Psoas muscle (tissue), 7 donors: ENCODE measurements at regions not wholly inside any gene's neighbourhood (a gene's known extent, or its start where the extent isn't known, plus 50 kb on each side); places are given as distances from the start of the nearest gene placed in this dataset.

Experiments
- ATAC-seq, 4 donors: fragments of 200-7000 bp; cut with Tn5 transposase; one replicate each; pipeline ENCODE4 v1.9.1; 2020; ENCODE audit warnings: moderate library complexity in 3 of 4, mild to moderate bottlenecking in 2 of 4
- DNase-seq, 2 donors: peaks; one replicate each; pipeline ENCODE4 v3.0.0-alpha.2; 2020
- H3K27ac ChIP-seq: fragments of 200-600 bp; one replicate; pipeline ENCODE4 v1.8.0; 2022
- H3K27me3 ChIP-seq, 3 donors: fragments of 200-600 bp in 1 of 3; one replicate each; pipeline versions ENCODE4 v1.6.1 to v1.8.0; 2013 to 2022; ENCODE audit warnings: low read length in 2 of 3, mild to moderate bottlenecking in 2 of 3, moderate library complexity in 1 of 3; ENCODE audit not compliant: insufficient read depth in 3 of 3
- H3K36me3 ChIP-seq, 2 donors: fragments of 200-600 bp in 1 of 2; one replicate each; pipeline versions ENCODE4 v1.6.1 to v1.8.0; 2013 to 2022; ENCODE audit warnings: low read depth in 1 of 2, mild to moderate bottlenecking in 1 of 2, moderate library complexity in 1 of 2; ENCODE audit not compliant: insufficient read depth in 1 of 2
- H3K4me1 ChIP-seq: fragments of 200-600 bp; one replicate; pipeline ENCODE4 v1.8.0; 2022
- H3K4me3 ChIP-seq: fragments of 200-600 bp; one replicate; pipeline ENCODE4 v1.8.0; 2022; ENCODE audit warnings: mild to moderate bottlenecking
- H3K9me3 ChIP-seq: fragments of 200-600 bp; one replicate; pipeline ENCODE4 v1.8.0; 2022
- WGBS, 3 donors: extraction: QIAGEN DNeasy Blood & Tissue Kit; methylation state at CpG; one replicate each; pipeline versions ENCODE4 v1.1.6 to v1.1.7; 2013; 5-methylcytosine and 5-hydroxymethylcytosine counted together
- intact Hi-C, 2 donors: fragments of 100-400 bp; cut with DNase I; formaldehyde crosslinking; loops; one replicate each; pipeline versions ENCODE4 v1.11.0 to v1.14.2; 2022
- TF ChIP-seq, protein P1 (sequence below): fragments of 200-600 bp; IDR thresholded peaks from one replicate; pipeline ENCODE4 v1.8.0; 2022; ENCODE audit warnings: antibody characterized with exemption
- donor health status: healthy with polysubstance abuse.
- donor health status: DM: no; HTN: no; CAD: no; lungs with moderate emphysema.
- donor health status: Bipolar disorder and iron deficiency.
- donor health status: healthy.
- donor health status: DM: yes; HTN: yes; CAD: no.
- donor health status: DM: no; HTN: no; CAD: no.
- donor health status: DM: yes; HTN: yes; CAD: no.

DNA sequence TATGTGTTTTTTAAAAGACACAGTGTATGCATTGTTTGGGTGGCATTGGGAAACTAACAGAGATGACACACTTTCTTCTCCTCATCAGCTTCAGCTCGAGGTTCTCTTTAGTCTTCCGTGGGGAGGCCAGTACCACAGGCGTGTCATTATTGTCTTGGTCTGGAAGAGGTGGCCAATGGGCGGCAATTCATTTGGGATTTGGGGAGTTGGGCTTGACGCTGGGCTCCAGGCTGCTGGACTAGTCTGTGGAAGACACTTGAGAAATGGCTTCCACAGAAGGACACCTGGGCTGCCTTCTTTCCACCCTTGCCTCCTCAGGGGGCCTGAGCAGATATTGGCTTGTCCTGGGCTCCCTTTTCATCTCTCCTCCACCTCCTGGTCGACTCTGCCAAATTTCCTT, 192.2 kb downstream of the SH2D4B start:
- Histone ChIP-seq H3K36me3 (no peaks in the 10 kb centered on the region), H3K4me1 (no peaks in the 10 kb centered on the region), H3K27ac (no peak overlapping the region), H3K9me3 (no peaks in the 10 kb centered on the region), H3K27me3 (no peaks in the 10 kb centered on the region), H3K4me3 (no peak overlapping the region)
- intact Hi-C loops = no loop called here
- WGBS, 3 donors = 59 to 72% (median 60%) methylated on average over 6 of the region's 6 CpGs
- DNase-seq (no peak), ATAC-seq (no peak)
- TF ChIP-seq, protein P1, sequence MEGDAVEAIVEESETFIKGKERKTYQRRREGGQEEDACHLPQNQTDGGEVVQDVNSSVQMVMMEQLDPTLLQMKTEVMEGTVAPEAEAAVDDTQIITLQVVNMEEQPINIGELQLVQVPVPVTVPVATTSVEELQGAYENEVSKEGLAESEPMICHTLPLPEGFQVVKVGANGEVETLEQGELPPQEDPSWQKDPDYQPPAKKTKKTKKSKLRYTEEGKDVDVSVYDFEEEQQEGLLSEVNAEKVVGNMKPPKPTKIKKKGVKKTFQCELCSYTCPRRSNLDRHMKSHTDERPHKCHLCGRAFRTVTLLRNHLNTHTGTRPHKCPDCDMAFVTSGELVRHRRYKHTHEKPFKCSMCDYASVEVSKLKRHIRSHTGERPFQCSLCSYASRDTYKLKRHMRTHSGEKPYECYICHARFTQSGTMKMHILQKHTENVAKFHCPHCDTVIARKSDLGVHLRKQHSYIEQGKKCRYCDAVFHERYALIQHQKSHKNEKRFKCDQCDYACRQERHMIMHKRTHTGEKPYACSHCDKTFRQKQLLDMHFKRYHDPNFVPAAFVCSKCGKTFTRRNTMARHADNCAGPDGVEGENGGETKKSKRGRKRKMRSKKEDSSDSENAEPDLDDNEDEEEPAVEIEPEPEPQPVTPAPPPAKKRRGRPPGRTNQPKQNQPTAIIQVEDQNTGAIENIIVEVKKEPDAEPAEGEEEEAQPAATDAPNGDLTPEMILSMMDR = no peak

DNA sequence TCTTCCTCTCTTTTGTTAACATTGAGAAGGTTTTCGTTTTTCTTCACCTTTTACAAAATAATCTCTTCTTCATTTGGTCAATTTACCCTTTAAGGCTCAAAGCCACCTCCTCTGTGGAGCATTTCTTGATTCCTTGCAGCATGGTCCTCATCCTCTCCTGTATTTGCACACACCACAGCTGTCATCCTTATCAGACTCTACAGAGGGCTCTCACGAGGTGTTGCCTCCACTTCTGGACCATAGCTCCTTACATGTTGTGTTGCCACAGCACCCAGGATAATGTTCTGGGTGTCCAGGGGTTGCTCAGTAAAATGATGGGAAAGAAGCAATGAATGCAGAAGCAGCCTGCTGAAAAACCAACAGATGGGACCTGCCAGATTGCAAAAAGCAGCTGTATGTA, 192.8 kb downstream of the SH2D4B start:
- H3K4me3 ChIP-seq = no peak overlapping the region
- DNase-seq (no peak), ATAC-seq (no peak)
- H3K4me1 ChIP-seq = no peaks in the 10 kb centered on the region
- TF ChIP-seq, protein P1 = no peak
- no peaks in the 10 kb centered on the region for H3K9me3 ChIP-seq
- H3K36me3 ChIP-seq = no peaks in the 10 kb centered on the region
- WGBS, 3 donors = 40 to 55% (median 53%) methylated on average over 2 of the region's 2 CpGs
- H3K27ac ChIP-seq = no peak overlapping the region
- intact Hi-C loops = no loop called here
- H3K27me3 ChIP-seq = no peaks in the 10 kb centered on the region

DNA sequence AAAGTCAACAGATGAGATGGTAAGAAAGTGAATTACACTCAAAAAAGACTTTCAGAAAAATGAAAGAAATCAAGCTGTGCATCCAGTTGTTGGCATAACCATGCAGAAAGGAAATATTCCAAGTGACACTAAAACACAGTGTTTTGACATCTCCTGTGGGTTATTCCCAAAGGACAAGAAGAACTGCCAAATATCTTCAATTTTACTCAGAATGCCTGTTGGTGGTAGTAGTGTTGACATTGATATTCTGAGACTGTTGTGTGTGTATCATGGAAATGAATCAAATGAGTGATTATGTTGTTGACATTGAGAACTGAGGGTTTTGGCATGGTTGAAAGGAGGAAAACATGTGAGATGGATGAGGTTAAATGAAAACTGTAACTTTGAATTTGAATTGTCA, 196.9 kb downstream of the SH2D4B start:
- no peak for ATAC-seq

DNA sequence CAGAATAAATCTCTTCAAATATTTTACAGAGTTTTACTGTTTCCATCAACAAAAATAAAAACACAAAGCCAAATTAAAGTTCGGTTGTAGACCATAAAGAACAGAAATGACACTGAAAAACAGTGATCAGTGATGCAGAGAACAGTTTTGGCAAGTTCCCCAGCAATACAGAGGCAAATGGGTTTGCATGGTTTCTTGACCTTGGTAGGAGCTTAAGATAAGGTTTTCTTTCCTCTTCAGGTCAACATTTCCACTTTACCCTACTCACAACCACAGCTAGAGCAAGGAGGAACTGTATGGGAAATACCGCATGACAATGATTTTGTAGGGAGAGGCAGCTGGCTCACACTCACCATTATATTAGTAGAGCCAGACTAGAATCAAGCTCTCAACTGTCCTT, 199.5 kb downstream of the SH2D4B start:
- intact Hi-C loops = no loop called here
- Histone ChIP-seq H3K27ac (no peak overlapping the region), H3K36me3 (no peaks in the 10 kb centered on the region), H3K27me3 (no peaks in the 10 kb centered on the region), H3K4me3 (no peak overlapping the region), H3K4me1 (no peaks in the 10 kb centered on the region), H3K9me3 (no peaks in the 10 kb centered on the region)
- DNase-seq (no peak), ATAC-seq (no peak)
- 73 to 82% (median 80%) methylated on average over 2 of the region's 2 CpGs for WGBS, 3 donors
- TF ChIP-seq, protein P1 = no peak

More for the DNA sequence above, 196.9 kb downstream of the SH2D4B start:
- Histone ChIP-seq H3K27me3 (no peaks in the 10 kb centered on the region), H3K27ac (no peak overlapping the region), H3K4me3 (no peak overlapping the region), H3K36me3 (no peaks in the 10 kb centered on the region), H3K9me3 (no peaks in the 10 kb centered on the region), H3K4me1 (no peaks in the 10 kb centered on the region)
- intact Hi-C loops = no loop called here
- no peak for DNase-seq
- TF ChIP-seq, protein P1 = no peak

DNA sequence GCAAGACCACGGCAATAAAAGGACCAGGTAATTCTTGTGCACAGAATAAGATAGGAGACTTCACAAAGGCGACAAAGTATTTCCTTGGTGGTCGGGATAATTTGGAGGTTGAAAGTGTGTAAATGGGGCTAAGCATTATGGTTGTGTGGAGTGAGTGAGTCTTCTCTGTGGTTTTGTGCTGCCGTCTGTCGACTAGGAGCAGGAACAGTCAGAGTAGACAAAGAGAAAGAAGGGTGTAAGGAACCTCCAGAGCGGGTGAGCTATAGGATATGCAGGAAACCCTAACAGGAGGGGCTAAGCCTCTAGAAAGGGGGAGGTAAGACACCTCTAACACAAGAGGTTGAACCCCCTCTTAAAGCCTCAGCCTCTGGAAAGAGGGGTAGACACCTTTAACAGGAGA, 201.6 kb downstream of the SH2D4B start:
- TF ChIP-seq, protein P1 = no peak
- H3K27me3 ChIP-seq = no peaks in the 10 kb centered on the region
- WGBS, 3 donors = 88 to 90% (median 89%) methylated on average over 6 of the region's 6 CpGs
- H3K4me1 ChIP-seq = no peaks in the 10 kb centered on the region
- no peak overlapping the region for H3K27ac ChIP-seq
- no peak for ATAC-seq
- DNase-seq = no peak
- H3K9me3 ChIP-seq = no peaks in the 10 kb centered on the region
- H3K36me3 ChIP-seq = no peaks in the 10 kb centered on the region
- intact Hi-C loops = no loop called here
- no peak overlapping the region for H3K4me3 ChIP-seq
